Left lung (tissue), 4 donors: ENCODE measurements at regions not wholly inside any gene's neighbourhood (a gene's known extent, or its start where the extent isn't known, plus 50 kb on each side); places are given as distances from the start of the nearest gene placed in this dataset.

Experiments
- ATAC-seq: fragments of 200-7000 bp; cut with Tn5 transposase; one replicate; pipeline ENCODE4 v1.9.1; 2020; ENCODE audit warnings: moderate library complexity
- DNase-seq, 4 donors: peaks; one replicate each; pipeline ENCODE4 v3.0.0-alpha.2; 2013 to 2020
- H3K27ac ChIP-seq, 2 donors: fragments of 200-600 bp; sonication (generic) in 1 of 2; one replicate each; pipeline versions ENCODE4 v1.5.0 to v1.8.0; 2020 to 2021
- H3K27me3 ChIP-seq, 2 donors: fragments of 200-600 bp; sonication (generic) in 1 of 2; one replicate each; pipeline versions ENCODE4 v1.5.0 to v1.8.0; 2020 to 2021
- H3K36me3 ChIP-seq, 2 donors: fragments of 200-600 bp; sonication (generic) in 1 of 2; one replicate each; pipeline versions ENCODE4 v1.5.0 to v1.8.0; 2020 to 2021
- H3K4me1 ChIP-seq, 2 donors: fragments of 200-600 bp; one replicate each; pipeline ENCODE4 v1.8.0; 2021
- H3K4me3 ChIP-seq, 2 donors: fragments of 200-600 bp; sonication (generic) in 1 of 2; one replicate each; pipeline versions ENCODE4 v1.5.0 to v1.8.0; 2020 to 2021; ENCODE audit warnings: mild to moderate bottlenecking in 1 of 2
- H3K9me3 ChIP-seq, 2 donors: fragments of 200-600 bp; sonication (generic) in 1 of 2; one replicate each; pipeline versions ENCODE4 v1.5.0 to v1.8.0; 2020 to 2021
- intact Hi-C, 2 donors: fragments of 100-400 bp; cut with DNase I; formaldehyde crosslinking; loops; one replicate each; pipeline versions ENCODE4 v1.11.2 to v1.14.2; 2022
- TF ChIP-seq, protein P1 (sequence below), 2 donors: fragments of 200-600 bp; sonication (generic) in 1 of 2; IDR thresholded peaks; one replicate each; pipeline versions ENCODE4 v1.5.0 to v1.8.0; 2021; ENCODE audit warnings: antibody characterized with exemption in 2 of 2
- donor health status: DM: no; HTN: yes; CAD: no.
- donor health status: DM: no; HTN: no; CAD: no.

DNA sequence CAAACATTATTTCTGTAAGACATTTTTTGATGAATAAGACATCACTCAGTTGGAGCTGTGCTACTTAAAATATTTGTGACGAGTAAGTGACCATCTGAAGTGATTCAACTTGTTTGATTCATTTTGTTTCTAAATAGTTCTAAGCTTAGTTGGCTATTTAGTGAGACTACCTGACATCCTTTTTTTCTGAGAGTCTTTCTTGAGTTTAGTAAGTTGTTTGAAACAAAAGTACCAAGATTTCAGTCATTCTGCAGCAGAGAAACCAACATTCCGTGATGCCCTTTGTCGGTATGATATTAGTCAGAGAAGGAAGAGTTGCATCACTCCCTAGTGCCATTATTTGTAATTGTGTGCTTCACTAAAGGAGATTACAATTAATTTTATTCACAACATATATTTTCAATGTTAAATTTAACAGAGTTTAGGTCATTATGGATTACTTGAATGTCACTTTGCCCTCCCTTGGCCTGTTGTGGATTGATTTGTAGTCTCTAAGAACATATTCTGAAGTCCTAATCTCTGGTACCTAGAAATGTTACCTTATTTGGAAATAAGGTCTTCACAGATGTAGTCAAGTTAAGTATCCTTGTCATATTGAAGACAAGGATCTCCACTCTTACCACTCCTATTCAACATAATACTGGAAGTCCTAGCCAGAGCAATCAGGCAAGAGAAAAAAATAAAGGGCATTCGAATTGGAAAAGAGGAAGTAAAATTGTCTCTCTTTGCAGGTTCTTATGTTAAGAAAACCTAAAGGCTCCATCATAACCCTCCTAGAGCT lies 212.2 kb downstream of the PCSK1 start:
- H3K4me1 ChIP-seq: no peaks in the 10 kb centered on the region
- H3K4me3 ChIP-seq: no peak overlapping the region
- H3K27ac ChIP-seq: no peak overlapping the region
- intact Hi-C loops: no loop called here
- DNase-seq (no peak), ATAC-seq (no peak)
- H3K9me3 ChIP-seq: no peaks in the 10 kb centered on the region
- TF ChIP-seq, protein P1, sequence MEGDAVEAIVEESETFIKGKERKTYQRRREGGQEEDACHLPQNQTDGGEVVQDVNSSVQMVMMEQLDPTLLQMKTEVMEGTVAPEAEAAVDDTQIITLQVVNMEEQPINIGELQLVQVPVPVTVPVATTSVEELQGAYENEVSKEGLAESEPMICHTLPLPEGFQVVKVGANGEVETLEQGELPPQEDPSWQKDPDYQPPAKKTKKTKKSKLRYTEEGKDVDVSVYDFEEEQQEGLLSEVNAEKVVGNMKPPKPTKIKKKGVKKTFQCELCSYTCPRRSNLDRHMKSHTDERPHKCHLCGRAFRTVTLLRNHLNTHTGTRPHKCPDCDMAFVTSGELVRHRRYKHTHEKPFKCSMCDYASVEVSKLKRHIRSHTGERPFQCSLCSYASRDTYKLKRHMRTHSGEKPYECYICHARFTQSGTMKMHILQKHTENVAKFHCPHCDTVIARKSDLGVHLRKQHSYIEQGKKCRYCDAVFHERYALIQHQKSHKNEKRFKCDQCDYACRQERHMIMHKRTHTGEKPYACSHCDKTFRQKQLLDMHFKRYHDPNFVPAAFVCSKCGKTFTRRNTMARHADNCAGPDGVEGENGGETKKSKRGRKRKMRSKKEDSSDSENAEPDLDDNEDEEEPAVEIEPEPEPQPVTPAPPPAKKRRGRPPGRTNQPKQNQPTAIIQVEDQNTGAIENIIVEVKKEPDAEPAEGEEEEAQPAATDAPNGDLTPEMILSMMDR (IDR thresholded peaks at IDR 0.05): no peak
- H3K27me3 ChIP-seq: no peaks in the 10 kb centered on the region
- H3K36me3 ChIP-seq: no peaks in the 10 kb centered on the region

DNA sequence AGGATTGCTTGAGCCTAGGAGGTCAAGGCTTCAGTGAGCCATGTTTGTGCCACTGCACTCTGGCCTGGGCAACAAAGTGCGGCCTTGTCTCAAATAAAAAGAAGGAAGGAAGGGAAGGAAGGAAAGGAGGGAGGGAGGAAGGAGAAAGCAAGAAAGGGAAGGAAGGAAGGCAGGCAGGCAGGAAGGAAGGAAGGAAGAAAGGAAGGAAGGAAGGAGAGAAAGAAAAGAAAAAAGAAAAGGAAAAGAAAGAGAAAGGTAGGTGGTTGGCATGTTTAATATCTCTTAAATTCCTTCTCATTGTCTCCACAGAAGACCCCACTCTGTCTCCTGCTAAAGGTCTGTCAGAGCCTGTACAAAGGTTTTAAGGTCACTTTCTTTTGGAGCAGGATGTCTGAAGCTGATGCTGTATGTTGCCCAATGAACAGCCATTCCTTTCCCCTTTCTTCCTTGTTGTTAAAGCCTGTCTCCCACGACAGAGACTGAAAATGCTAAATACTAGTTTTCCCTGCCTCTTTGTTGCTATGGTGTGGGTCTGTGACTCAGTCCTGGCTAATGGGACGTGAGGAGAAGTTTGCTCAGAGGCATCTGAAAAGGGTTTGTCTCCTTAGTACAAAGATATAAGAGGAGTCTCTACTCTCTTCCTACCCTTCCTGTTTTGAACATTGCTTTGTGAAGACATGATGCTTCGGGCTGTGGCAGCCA lies 213.3 kb downstream of the PCSK1 start:
- ATAC-seq (peak; percentile 33), DNase-seq (no peak)
- intact Hi-C loops: no loop called here
- H3K4me1 ChIP-seq: peaks cover 0 to 7% of the 10 kb centered on the region in 2 donors
- H3K27me3 ChIP-seq: no peaks in the 10 kb centered on the region
- H3K27ac ChIP-seq: no peak overlapping the region
- TF ChIP-seq, protein P1 (IDR thresholded peaks at IDR 0.05): no peak
- no peaks in the 10 kb centered on the region for H3K36me3 ChIP-seq
- H3K4me3 ChIP-seq: no peak overlapping the region
- no peaks in the 10 kb centered on the region for H3K9me3 ChIP-seq

DNA sequence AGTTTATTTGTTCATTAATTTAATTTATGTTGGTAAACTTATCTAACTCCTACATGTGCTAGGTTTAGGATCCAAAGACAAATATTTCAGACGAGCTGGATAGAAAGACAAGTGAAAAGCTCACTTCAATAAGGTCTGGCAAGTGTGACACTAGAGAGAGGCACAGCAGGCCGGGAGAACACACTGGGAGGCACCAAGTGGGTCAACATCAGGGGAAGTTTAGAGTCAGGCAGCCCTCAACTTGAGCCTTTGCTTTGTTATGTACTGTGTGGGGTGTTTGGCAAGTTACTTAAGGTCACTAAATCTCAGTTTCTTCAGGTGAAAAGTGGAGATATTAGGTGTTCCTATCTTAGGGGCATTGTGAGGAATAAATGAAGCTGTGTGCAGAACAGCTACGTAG lies 214.4 kb downstream of the PCSK1 start:
- H3K9me3 ChIP-seq: no peaks in the 10 kb centered on the region
- no peak for ATAC-seq

DNA sequence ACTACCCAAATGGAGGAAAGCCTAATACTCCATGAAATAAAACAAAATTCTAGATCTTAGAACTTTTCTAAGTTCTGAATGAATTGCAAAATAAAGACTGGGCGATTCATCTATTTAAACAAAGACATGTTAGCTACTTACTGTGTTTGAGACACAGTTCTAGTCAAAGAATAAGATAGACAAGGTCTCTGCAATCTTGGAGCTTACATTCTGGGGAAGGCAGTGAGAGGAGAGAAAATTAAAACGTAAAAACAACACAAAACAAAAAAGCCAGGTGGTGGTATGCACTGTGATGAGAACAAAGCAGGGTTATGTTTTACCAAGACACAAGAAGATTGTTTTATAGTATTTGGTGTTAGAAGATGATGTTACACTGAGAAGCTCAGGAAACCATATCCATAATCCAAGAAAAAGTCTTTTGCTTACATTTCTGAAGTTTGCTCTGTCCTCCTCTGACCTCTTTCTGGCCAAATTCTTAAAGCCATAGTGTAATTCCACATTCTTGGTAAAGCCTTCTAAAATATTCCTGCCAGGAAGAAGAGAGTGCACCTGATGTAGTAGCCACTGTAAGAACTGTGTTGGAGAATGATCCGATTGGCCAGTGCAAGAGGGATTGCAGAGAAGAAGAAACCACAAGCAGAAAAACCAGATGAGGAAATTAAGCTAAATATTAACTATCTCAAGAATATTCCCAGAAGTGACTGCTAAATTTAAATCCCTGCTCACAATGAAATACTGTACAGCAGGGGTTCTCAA lies 218.4 kb downstream of the PCSK1 start:
- no peak overlapping the region for H3K27ac ChIP-seq
- peaks cover 0 to 5% of the 10 kb centered on the region in 2 donors for H3K9me3 ChIP-seq
- intact Hi-C loops: no loop called here
- H3K4me1 ChIP-seq: peaks cover 0 to 9% of the 10 kb centered on the region in 2 donors
- DNase-seq (no peak), ATAC-seq (peak; percentile 87)
- H3K27me3 ChIP-seq: no peaks in the 10 kb centered on the region
- TF ChIP-seq, protein P1 (IDR thresholded peaks at IDR 0.05): no peak
- H3K36me3 ChIP-seq: no peaks in the 10 kb centered on the region
- H3K4me3 ChIP-seq: no peak overlapping the region

More for the DNA sequence above, 214.4 kb downstream of the PCSK1 start:
- Histone ChIP-seq H3K4me1 (peaks cover 0 to 9% of the 10 kb centered on the region in 2 donors), H3K36me3 (no peaks in the 10 kb centered on the region), H3K4me3 (no peak overlapping the region), H3K27me3 (no peaks in the 10 kb centered on the region), H3K27ac (no peak overlapping the region)
- TF ChIP-seq, protein P1 (IDR thresholded peaks at IDR 0.05): no peak
- DNase-seq: no peak
- intact Hi-C loops: no loop called here

DNA sequence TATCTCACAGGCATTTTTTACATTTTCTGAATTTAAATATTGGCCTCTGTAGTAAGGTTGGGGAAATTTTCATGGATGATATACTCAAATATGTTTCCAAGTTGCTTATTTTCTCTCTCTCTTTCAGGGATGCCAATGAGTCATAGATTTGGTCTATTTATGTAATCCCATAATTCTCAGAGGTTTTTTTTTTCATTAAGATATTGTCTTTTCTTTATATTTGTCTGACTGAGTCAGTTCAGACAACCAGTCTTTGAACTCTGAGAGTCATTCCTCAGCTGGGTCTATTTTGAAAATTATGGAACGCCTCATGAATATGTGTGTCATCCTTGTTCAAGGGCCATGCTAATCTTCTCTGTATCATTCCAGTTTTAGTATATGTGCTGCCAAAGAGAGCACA lies 223.2 kb downstream of the PCSK1 start:
- ATAC-seq (no peak), DNase-seq (no peak)
- TF ChIP-seq, protein P1 (IDR thresholded peaks at IDR 0.05): no peak
- intact Hi-C loops: no loop called here
- H3K4me1 ChIP-seq: peaks cover 0 to 3% of the 10 kb centered on the region in 2 donors
- no peak overlapping the region for H3K27ac ChIP-seq
- H3K9me3 ChIP-seq: peaks cover 3 to 30% of the 10 kb centered on the region in 2 donors
- no peaks in the 10 kb centered on the region for H3K36me3 ChIP-seq
- H3K27me3 ChIP-seq: no peaks in the 10 kb centered on the region
- no peak overlapping the region for H3K4me3 ChIP-seq
